ENCODE measurements at regions not wholly inside any gene's neighbourhood (a gene's known extent, or its start where the extent isn't known, plus 50 kb on each side); places are given as distances from the start of the nearest gene placed in this dataset.

- TF ChIP-seq SATB2 (CRISPR knock-in tag; IDR thresholded peaks at IDR 0.05) (no peak), CTCF (CRISPR knock-in tag; IDR thresholded peaks at IDR 0.05) (no peak), ZNF18 (CRISPR knock-in tag; IDR thresholded peaks at IDR 0.05; ENCODE audit: insufficient replicate concordance) (no peak), DR1 (CRISPR knock-in tag; IDR thresholded peaks at IDR 0.05) (no peak), E2F1 (CRISPR knock-in tag; IDR thresholded peaks at IDR 0.05) (no peak), KLF11 (CRISPR knock-in tag; IDR thresholded peaks at IDR 0.05) (no peak)
These were observed 110.2 kb downstream of the TRIM29 start for GRCh38 chr11:120027546-120028180.

All from HepG2 (cell line).